Left lung (tissue), 4 donors: ENCODE measurements at regions not wholly inside any gene's neighbourhood (a gene's known extent, or its start where the extent isn't known, plus 50 kb on each side); places are given as distances from the start of the nearest gene placed in this dataset.

Experiments
- ATAC-seq: fragments of 200-7000 bp; cut with Tn5 transposase; one replicate; pipeline ENCODE4 v1.9.1; 2020; ENCODE audit warnings: moderate library complexity
- DNase-seq, 4 donors: peaks; one replicate each; pipeline ENCODE4 v3.0.0-alpha.2; 2013 to 2020
- H3K27ac ChIP-seq, 2 donors: fragments of 200-600 bp; sonication (generic) in 1 of 2; one replicate each; pipeline versions ENCODE4 v1.5.0 to v1.8.0; 2020 to 2021
- H3K27me3 ChIP-seq, 2 donors: fragments of 200-600 bp; sonication (generic) in 1 of 2; one replicate each; pipeline versions ENCODE4 v1.5.0 to v1.8.0; 2020 to 2021
- H3K36me3 ChIP-seq, 2 donors: fragments of 200-600 bp; sonication (generic) in 1 of 2; one replicate each; pipeline versions ENCODE4 v1.5.0 to v1.8.0; 2020 to 2021
- H3K4me1 ChIP-seq, 2 donors: fragments of 200-600 bp; one replicate each; pipeline ENCODE4 v1.8.0; 2021
- H3K4me3 ChIP-seq, 2 donors: fragments of 200-600 bp; sonication (generic) in 1 of 2; one replicate each; pipeline versions ENCODE4 v1.5.0 to v1.8.0; 2020 to 2021; ENCODE audit warnings: mild to moderate bottlenecking in 1 of 2
- H3K9me3 ChIP-seq, 2 donors: fragments of 200-600 bp; sonication (generic) in 1 of 2; one replicate each; pipeline versions ENCODE4 v1.5.0 to v1.8.0; 2020 to 2021
- intact Hi-C, 2 donors: fragments of 100-400 bp; cut with DNase I; formaldehyde crosslinking; loops; one replicate each; pipeline versions ENCODE4 v1.11.2 to v1.14.2; 2022
- TF ChIP-seq, protein P1 (sequence below), 2 donors: fragments of 200-600 bp; sonication (generic) in 1 of 2; IDR thresholded peaks; one replicate each; pipeline versions ENCODE4 v1.5.0 to v1.8.0; 2021; ENCODE audit warnings: antibody characterized with exemption in 2 of 2
- donor health status: DM: no; HTN: yes; CAD: no.
- donor health status: DM: no; HTN: no; CAD: no.

DNA sequence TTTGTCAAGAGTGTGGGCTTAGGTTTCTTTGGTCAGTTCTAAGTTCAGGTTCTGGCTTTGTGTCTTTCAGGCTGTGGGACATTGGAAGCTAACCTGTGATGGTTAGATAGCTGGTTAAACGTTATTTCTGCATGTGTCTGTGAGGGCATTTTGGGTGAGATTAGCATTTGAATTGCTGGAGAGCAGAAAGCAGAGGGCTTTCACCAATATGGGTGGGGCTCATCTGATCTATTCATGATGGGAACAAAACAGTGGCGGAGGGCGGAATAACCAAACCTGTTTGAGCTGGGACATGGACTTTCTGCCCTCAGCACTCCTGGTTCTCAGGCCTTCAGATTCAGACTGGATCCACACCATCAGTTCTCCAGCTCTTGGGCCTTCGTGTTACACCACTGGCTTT, 195.4 kb downstream of the KLF13 start:
- Histone ChIP-seq H3K27me3 (no peaks in the 10 kb centered on the region), H3K27ac (no peak overlapping the region)
- ATAC-seq: no peak

DNA sequence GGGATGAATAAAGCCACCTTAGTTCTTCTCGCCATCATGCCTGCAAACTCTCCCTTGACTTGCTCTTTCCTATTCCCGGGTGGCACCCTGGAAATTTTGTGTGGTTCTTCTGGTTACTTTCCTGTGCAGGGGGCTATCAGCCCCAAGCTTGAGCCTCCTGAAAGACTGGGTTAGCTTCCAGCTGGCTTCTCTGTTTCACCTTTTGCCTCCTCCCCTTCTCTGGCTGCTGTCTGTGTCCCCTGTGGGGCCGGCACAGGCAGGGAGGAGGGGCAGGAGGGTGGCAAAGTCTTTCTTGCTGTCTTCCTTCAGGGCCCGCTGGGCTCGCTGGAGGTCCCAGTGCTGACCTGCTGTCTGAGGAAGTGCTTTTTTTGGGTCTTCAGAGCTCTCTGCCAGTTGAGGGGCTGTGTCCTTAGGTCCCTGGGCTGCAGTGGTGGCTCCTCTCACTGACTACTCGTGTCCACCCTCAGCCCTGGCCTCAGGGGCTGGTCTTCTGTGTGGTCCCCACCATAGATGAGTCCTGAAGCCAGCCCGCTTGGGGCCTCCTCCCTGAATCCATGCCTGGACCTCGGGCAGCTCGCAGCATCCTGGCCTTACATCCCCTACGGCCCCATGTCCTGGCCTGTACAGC, 196.5 kb downstream of the KLF13 start:
- no peaks in the 10 kb centered on the region for H3K36me3 ChIP-seq
- no peak for ATAC-seq
- intact Hi-C loops: no loop called here
- H3K4me1 ChIP-seq: no peaks in the 10 kb centered on the region
- H3K9me3 ChIP-seq: no peaks in the 10 kb centered on the region
- TF ChIP-seq, protein P1, sequence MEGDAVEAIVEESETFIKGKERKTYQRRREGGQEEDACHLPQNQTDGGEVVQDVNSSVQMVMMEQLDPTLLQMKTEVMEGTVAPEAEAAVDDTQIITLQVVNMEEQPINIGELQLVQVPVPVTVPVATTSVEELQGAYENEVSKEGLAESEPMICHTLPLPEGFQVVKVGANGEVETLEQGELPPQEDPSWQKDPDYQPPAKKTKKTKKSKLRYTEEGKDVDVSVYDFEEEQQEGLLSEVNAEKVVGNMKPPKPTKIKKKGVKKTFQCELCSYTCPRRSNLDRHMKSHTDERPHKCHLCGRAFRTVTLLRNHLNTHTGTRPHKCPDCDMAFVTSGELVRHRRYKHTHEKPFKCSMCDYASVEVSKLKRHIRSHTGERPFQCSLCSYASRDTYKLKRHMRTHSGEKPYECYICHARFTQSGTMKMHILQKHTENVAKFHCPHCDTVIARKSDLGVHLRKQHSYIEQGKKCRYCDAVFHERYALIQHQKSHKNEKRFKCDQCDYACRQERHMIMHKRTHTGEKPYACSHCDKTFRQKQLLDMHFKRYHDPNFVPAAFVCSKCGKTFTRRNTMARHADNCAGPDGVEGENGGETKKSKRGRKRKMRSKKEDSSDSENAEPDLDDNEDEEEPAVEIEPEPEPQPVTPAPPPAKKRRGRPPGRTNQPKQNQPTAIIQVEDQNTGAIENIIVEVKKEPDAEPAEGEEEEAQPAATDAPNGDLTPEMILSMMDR (IDR thresholded peaks at IDR 0.05): no peak
- DNase-seq: no peak
- no peak overlapping the region for H3K27ac ChIP-seq
- no peaks in the 10 kb centered on the region for H3K27me3 ChIP-seq
- no peak overlapping the region for H3K4me3 ChIP-seq

More for the DNA sequence above, 195.4 kb downstream of the KLF13 start:
- Histone ChIP-seq H3K9me3 (no peaks in the 10 kb centered on the region), H3K36me3 (no peaks in the 10 kb centered on the region), H3K4me1 (no peaks in the 10 kb centered on the region), H3K4me3 (no peak overlapping the region)
- TF ChIP-seq, protein P1 (IDR thresholded peaks at IDR 0.05): no peak
- intact Hi-C loops: no loop called here
- no peak for DNase-seq

DNA sequence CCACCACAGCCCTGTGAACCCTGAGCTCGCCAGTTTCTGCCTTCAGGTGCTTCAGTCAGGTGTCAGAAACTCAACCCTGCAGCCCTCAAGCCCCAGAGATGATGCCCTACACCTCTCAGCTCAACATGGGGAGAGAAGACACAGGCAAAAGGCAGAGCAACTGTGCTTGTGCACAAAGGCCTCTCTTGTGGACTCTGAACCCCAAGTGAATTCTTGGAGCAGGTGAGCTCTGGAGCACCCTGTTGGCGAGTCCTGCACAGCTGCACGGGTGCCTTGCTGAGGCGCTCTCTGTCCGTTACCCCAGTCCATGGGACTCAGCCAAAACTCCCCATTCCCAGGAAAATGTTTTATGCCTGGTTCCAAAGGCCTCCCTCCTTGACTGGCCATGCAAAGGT, 197.0 kb downstream of the KLF13 start:
- TF ChIP-seq, protein P1 (IDR thresholded peaks at IDR 0.05): no peak
- no peaks in the 10 kb centered on the region for H3K4me1 ChIP-seq
- DNase-seq (no peak), ATAC-seq (no peak)
- H3K27ac ChIP-seq: no peak overlapping the region
- H3K4me3 ChIP-seq: no peak overlapping the region
- H3K27me3 ChIP-seq: no peaks in the 10 kb centered on the region
- intact Hi-C loops: no loop called here
- no peaks in the 10 kb centered on the region for H3K9me3 ChIP-seq
- no peaks in the 10 kb centered on the region for H3K36me3 ChIP-seq

DNA sequence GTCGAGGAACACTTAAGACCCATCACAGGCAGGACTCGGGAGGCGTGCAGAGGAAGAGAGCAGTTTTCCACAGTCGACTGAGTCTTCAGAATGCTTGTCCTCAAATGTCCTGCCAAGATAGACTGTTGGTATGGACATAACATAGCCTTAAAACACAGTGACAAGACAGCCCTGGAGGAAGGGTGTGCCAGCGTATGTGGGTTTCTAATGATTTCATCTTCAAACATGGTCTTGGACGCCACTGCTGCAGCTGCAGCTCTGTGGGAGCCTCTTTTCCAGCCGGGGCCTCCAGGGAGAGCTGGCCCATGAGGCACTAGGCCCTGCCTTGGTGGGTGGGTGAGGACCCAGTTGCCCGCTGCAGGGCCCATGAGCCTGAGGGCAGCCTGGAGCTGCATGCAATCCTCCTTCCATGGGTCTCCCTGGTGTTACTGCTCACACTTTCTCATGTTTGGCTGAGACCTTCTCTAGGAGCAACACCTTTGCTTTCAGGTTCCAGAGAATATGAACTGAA, 198.6 kb downstream of the KLF13 start:
- DNase-seq (no peak), ATAC-seq (no peak)
- TF ChIP-seq, protein P1 (IDR thresholded peaks at IDR 0.05): no peak
- Histone ChIP-seq H3K4me3 (no peak overlapping the region), H3K27me3 (no peaks in the 10 kb centered on the region), H3K9me3 (no peaks in the 10 kb centered on the region), H3K36me3 (no peaks in the 10 kb centered on the region), H3K4me1 (no peaks in the 10 kb centered on the region), H3K27ac (no peak overlapping the region)
- intact Hi-C loops: no loop called here

DNA sequence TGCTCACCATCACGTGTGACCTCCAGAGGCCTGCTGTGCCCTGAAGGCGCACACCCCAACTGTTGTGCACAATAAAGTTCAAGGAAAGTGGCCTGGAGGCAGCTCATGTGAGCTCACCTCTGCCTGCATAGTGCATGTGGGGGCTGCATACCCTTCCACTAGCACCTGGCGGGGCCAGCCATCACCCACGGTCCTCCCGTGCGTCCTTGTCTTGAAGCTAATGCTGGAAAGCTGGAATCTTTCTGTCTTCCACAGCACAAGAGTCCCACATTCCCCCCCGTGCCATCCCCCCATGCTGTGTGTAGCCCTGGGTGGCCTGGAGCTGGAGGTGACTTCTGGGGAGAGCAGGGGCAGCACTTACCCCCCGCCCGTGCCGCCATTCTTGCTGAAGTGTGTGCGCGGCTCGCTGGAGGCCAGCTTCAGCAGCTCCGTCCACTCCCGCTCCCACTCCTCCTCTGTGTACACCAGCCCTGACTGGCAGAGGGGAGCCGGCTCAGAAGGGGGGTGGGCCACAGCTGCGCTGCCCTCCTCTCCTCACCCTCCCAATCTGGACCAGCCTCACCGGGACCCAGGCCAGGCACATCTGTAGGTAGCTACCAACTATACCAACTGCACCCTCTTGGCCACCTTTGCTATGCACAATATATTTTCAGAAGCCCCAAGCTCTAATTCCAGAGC, 199.5 kb downstream of the KLF13 start:
- peak in 1 of 4 donors; percentile 59 for DNase-seq
- H3K9me3 ChIP-seq: no peaks in the 10 kb centered on the region
- no peak overlapping the region for H3K27ac ChIP-seq
- H3K4me3 ChIP-seq: no peak overlapping the region
- H3K4me1 ChIP-seq: no peaks in the 10 kb centered on the region
- H3K36me3 ChIP-seq: no peaks in the 10 kb centered on the region
- no peak for ATAC-seq
- TF ChIP-seq, protein P1 (IDR thresholded peaks at IDR 0.05): no peak
- intact Hi-C loops: no loop called here
- H3K27me3 ChIP-seq: no peaks in the 10 kb centered on the region
